MCF 10A (cell line): ENCODE measurements at regions not wholly inside any gene's neighbourhood (a gene's known extent, or its start where the extent isn't known, plus 50 kb on each side); places are given as distances from the start of the nearest gene placed in this dataset.
"Not testable (repeated sequence)": the region's sequence is repeated elsewhere in the genome, so short reads cannot be mapped to it uniquely, and the experiment has no call there.

ENCODE experiments used
- BruUV-seq: library from RNA; stranded (reverse); fragments of 400-500 nt; replicated peaks from 2 replicates; lab custom pipeline; 2021; lab: Mats Ljungman, UMichigan
- CTCF ChIA-PET: fragments of 300-600 bp; sonication (Branson Sonifier 250); formaldehyde crosslinking; extraction: SDS; loops from one replicate; lab custom pipeline; 2021; ENCODE audit warnings: antibody characterized with exemption, inconsistent platforms; lab: Yijun Ruan, JAX
- POLR2A ChIA-PET: fragments of 300-600, 350-650 bp; sonication (Branson Sonifier 250); formaldehyde crosslinking; extraction: SDS; loops from one replicate; lab custom pipeline; 2020; ENCODE audit warnings: antibody characterized with exemption, inconsistent platforms; lab: Yijun Ruan, JAX
- DNase-seq: peaks from one replicate; pipeline ENCODE4 v3.0.0-alpha.2; 2018; ENCODE audit not compliant: unreplicated experiment
- H3K27ac Mint-ChIP-seq: one replicate; pipeline ENCODE4 v1.8.0; 2022; ENCODE audit warnings: mild to moderate bottlenecking, low read depth, mixed read lengths; ENCODE audit not compliant: unreplicated experiment
- H3K27me3 Mint-ChIP-seq: one replicate; pipeline ENCODE4 v1.8.0; 2022; ENCODE audit warnings: mixed read lengths; ENCODE audit not compliant: insufficient read depth, unreplicated experiment
- H3K36me3 Mint-ChIP-seq: one replicate; pipeline ENCODE4 v1.8.0; 2022; ENCODE audit warnings: mild to moderate bottlenecking, moderate library complexity, mixed read lengths; ENCODE audit not compliant: insufficient read depth, unreplicated experiment
- H3K4me1 Mint-ChIP-seq: one replicate; pipeline ENCODE4 v1.8.0; 2022; ENCODE audit warnings: mixed read lengths; ENCODE audit not compliant: insufficient read depth, unreplicated experiment
- H3K4me3 Mint-ChIP-seq: one replicate; pipeline ENCODE4 v1.8.0; 2022; ENCODE audit warnings: mild to moderate bottlenecking, moderate library complexity, mixed read lengths; ENCODE audit not compliant: unreplicated experiment
- H3K9me3 Mint-ChIP-seq: one replicate; pipeline ENCODE4 v1.8.0; 2022; ENCODE audit warnings: mixed read lengths; ENCODE audit not compliant: unreplicated experiment
- CTCF ChIP-seq: fragments of 200-600 bp; IDR thresholded peaks from one replicate; pipeline ENCODE4 v1.8.0; 2022; ENCODE audit warnings: antibody characterized with exemption, mild to moderate bottlenecking; ENCODE audit not compliant: unreplicated experiment
- intact Hi-C: fragments of 100-400 bp; cut with micrococcal nuclease; formaldehyde crosslinking; loops from 2 replicates; pipeline ENCODE4 v1.14.1; 2022

DNA sequence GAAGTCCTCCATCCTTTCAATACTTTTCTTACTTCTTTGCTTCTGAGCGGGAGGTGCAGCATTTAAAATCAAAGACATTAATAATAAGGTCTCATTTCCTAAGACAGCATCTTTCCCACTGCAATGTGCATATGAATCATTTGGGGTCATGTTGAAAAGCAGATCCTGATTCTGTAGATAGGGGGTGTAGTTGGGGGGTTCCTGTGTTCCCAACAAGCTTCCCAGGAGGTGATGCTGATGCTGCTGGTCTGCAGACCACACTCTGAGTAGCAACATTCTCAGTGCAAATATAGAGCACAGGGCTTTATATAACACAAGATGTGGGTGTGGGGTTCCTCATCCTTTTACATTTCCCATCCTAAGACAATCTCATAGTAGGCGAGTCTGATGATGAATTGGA is 126.5 kb upstream of the PALM2AKAP2 start:
- Mint-ChIP-seq H3K27me3 (no peaks in the 10 kb centered on the region), H3K27ac (no peak overlapping the region), H3K36me3 (no peaks in the 10 kb centered on the region), H3K9me3 (peaks cover 2% of the 10 kb centered on the region), H3K4me3 (no peak overlapping the region), H3K4me1 (peaks cover 6% of the 10 kb centered on the region)
- BruUV-seq: no TSS peak
- POLR2A ChIA-PET: interaction anchor here (1.0 kb wide), 1 partner anchor 65 kb away, joined by 3 read pairs; no protein-coding TSS in a partner anchor
- CTCF ChIA-PET: interaction anchor here (0.5 to 1.8 kb wide), 5 partner anchors 11 to 510 kb away, joined by 3 to 6 read pairs (median 3); no protein-coding TSS in a partner anchor
- DNase-seq: no peak
- no peak for TF ChIP-seq CTCF
- intact Hi-C loops: loop anchor here (1.0 to 5.0 kb wide), 4 partner anchors 79 to 186 kb away; partner anchors contain the start of gene PALM2AKAP2

DNA sequence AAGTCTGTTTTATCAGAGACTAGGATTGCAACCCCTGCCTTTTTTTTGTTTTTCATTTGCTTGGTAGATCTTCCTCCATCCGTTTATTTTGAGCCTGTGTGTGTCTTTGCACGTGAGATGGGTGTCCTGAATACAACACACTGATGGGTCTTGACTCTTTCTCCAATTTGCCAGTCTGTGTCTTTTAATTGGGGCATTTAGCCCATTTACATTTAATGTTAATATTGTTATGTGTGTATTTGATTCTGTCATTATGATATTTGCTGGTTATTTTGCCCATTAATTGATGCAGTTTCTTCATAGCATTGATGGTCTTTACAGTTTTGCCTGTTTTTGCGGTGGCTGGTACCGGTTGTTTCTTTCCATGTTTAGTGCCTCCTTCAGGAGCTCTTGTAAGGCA is 116.0 kb upstream of the PALM2AKAP2 start:
- H3K4me1 Mint-ChIP-seq, H3K27me3 Mint-ChIP-seq, POLR2A ChIA-PET, BruUV-seq, intact Hi-C loops, CTCF ChIA-PET, DNase-seq, H3K4me3 Mint-ChIP-seq, H3K27ac Mint-ChIP-seq, H3K36me3 Mint-ChIP-seq: not testable (repeated sequence)
- peaks cover 23% of the 10 kb centered on the region for H3K9me3 Mint-ChIP-seq

- H3K4me1 Mint-ChIP-seq, H3K27ac Mint-ChIP-seq, DNase-seq, H3K4me3 Mint-ChIP-seq, H3K36me3 Mint-ChIP-seq, POLR2A ChIA-PET, H3K27me3 Mint-ChIP-seq, intact Hi-C loops, BruUV-seq: not testable (repeated sequence)
- CTCF ChIA-PET: interaction anchor here (0.6 kb wide), 1 partner anchor 179 kb away, joined by 3 read pairs; no protein-coding TSS in a partner anchor
- peaks cover 23% of the 10 kb centered on the region for H3K9me3 Mint-ChIP-seq
Measured at GRCh38 chr9:109665736-109666135, 114.3 kb upstream of the PALM2AKAP2 start.

GRCh38 chr9:109681301-109681700 is 98.7 kb upstream of the PALM2AKAP2 start:
- Mint-ChIP-seq H3K36me3 (no peaks in the 10 kb centered on the region), H3K9me3 (peaks cover 5% of the 10 kb centered on the region), H3K4me1 (no peaks in the 10 kb centered on the region), H3K27ac (no peak overlapping the region), H3K4me3 (no peak overlapping the region), H3K27me3 (peaks cover 31% of the 10 kb centered on the region)
- DNase-seq: no peak
- ChIA-PET CTCF (interaction anchor here (0.5 kb wide), 1 partner anchor 455 kb away, joined by 5 read pairs; no protein-coding TSS in a partner anchor), POLR2A (no interaction called here)
- no TSS peak for BruUV-seq
- TF ChIP-seq CTCF: no peak
- intact Hi-C loops: no loop called here

DNA sequence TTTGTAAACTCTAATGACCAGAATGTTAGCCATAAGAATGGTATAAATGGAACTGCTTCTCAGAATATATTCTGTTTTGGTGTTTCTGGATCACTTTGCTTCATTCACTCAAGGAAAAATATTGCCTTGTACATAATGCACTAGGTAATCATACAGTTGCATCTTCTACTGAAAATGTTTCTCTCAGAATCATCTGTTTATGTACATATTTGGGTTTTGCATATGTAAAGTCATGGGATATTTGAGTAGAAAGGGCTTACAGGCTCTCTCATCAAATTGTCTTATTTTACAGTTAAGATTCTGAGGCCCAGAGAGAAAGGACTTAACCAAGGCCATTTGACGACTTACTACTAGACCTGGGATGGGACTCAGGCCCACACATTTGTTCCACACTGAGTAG is 97.8 kb upstream of the PALM2AKAP2 start:
- H3K9me3 Mint-ChIP-seq: peaks cover 6% of the 10 kb centered on the region
- TF ChIP-seq CTCF: no peak

More for the DNA sequence above, 97.8 kb upstream of the PALM2AKAP2 start:
- H3K4me3 Mint-ChIP-seq: no peak overlapping the region
- no peaks in the 10 kb centered on the region for H3K36me3 Mint-ChIP-seq
- H3K27me3 Mint-ChIP-seq: peaks cover 22% of the 10 kb centered on the region
- intact Hi-C loops: no loop called here
- H3K4me1 Mint-ChIP-seq: no peaks in the 10 kb centered on the region
- BruUV-seq: no TSS peak
- DNase-seq: no peak
- H3K27ac Mint-ChIP-seq: no peak overlapping the region
- POLR2A ChIA-PET: no interaction called here
- CTCF ChIA-PET: no interaction called here
